ENCODE measurements at regions not wholly inside any gene's neighbourhood (a gene's known extent, or its start where the extent isn't known, plus 50 kb on each side); places are given as distances from the start of the nearest gene placed in this dataset.

DNA sequence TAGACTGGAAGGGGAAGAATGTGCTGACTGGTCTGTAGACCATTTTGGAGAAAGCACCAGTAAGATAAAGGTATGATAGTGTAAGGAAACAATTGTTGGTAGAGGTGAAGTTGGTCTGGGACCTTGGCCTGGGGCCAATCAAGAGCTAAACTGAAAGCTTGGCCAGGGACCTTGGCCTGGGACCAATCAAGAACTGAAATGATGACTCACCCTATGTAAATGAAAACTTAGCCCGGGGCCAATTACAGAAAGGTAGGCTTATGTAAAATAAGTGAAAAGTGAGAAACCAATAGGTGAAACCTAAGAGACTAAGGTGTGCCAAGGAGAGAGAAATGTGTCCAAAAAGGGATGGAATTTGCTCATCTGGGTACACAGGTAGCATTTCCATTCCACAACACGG is 776.0 kb downstream of the C12orf50 start:
- intact Hi-C loops (cut with micrococcal nuclease): no loop called here
- H3K36me3 Mint-ChIP-seq (ENCODE audit: insufficient read depth, unreplicated experiment): peaks cover 2% of the 10 kb centered on the region
- TF ChIP-seq, protein P1, sequence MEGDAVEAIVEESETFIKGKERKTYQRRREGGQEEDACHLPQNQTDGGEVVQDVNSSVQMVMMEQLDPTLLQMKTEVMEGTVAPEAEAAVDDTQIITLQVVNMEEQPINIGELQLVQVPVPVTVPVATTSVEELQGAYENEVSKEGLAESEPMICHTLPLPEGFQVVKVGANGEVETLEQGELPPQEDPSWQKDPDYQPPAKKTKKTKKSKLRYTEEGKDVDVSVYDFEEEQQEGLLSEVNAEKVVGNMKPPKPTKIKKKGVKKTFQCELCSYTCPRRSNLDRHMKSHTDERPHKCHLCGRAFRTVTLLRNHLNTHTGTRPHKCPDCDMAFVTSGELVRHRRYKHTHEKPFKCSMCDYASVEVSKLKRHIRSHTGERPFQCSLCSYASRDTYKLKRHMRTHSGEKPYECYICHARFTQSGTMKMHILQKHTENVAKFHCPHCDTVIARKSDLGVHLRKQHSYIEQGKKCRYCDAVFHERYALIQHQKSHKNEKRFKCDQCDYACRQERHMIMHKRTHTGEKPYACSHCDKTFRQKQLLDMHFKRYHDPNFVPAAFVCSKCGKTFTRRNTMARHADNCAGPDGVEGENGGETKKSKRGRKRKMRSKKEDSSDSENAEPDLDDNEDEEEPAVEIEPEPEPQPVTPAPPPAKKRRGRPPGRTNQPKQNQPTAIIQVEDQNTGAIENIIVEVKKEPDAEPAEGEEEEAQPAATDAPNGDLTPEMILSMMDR (IDR thresholded peaks at IDR 0.05; ENCODE audit: unreplicated experiment): no peak
- peaks cover 4% of the 10 kb centered on the region for H3K9me3 Mint-ChIP-seq (ENCODE audit: unreplicated experiment)
- no TSS peak for BruUV-seq (replicated peaks)
- H3K4me1 Mint-ChIP-seq (ENCODE audit: insufficient read depth, unreplicated experiment): peaks cover under 1% of the 10 kb centered on the region
- H3K27me3 Mint-ChIP-seq (ENCODE audit: insufficient read depth, unreplicated experiment): no peaks in the 10 kb centered on the region
- ChIA-PET CTCF (interaction anchor here (0.7 kb wide), 1 partner anchor 231 kb away, joined by 3 read pairs; no protein-coding TSS in a partner anchor), POLR2A (no interaction called here)
- peak; percentile 77 for DNase-seq (ENCODE audit: unreplicated experiment)
- H3K27ac Mint-ChIP-seq (ENCODE audit: low read depth, unreplicated experiment): peak overlapping the region; percentile 16
- no peak overlapping the region for H3K4me3 Mint-ChIP-seq (ENCODE audit: unreplicated experiment)

DNA sequence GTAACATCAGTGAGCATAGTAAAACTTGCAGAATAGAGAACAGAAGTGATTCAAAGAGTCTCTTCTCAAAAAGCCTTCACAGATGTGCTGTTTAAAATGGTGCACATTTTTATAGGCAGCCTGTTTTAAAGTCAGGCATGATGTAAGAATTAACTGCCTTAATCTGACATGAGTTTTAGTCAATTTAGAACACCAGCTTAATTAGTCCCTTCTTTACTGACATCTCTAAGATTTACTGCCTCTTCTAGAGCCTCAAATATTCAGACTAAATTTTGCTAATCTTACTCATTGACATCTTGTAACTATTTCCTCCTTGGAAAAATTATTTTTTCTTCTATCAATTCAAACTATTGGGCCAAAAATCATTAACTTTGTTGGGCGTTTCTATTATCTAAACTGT is 782.5 kb downstream of the C12orf50 start:
- ChIA-PET POLR2A (no interaction called here), CTCF (no interaction called here)
- no TSS peak for BruUV-seq (replicated peaks)
- Mint-ChIP-seq H3K4me1 (ENCODE audit: insufficient read depth, unreplicated experiment) (peaks cover 24% of the 10 kb centered on the region), H3K27ac (ENCODE audit: low read depth, unreplicated experiment) (no peak overlapping the region), H3K9me3 (ENCODE audit: unreplicated experiment) (no peaks in the 10 kb centered on the region), H3K36me3 (ENCODE audit: insufficient read depth, unreplicated experiment) (peaks cover 7% of the 10 kb centered on the region), H3K27me3 (ENCODE audit: insufficient read depth, unreplicated experiment) (no peaks in the 10 kb centered on the region), H3K4me3 (ENCODE audit: unreplicated experiment) (no peak overlapping the region)
- no peak for DNase-seq (ENCODE audit: unreplicated experiment)
- TF ChIP-seq, protein P1 (IDR thresholded peaks at IDR 0.05; ENCODE audit: unreplicated experiment): no peak
- intact Hi-C loops (cut with micrococcal nuclease): no loop called here

DNA sequence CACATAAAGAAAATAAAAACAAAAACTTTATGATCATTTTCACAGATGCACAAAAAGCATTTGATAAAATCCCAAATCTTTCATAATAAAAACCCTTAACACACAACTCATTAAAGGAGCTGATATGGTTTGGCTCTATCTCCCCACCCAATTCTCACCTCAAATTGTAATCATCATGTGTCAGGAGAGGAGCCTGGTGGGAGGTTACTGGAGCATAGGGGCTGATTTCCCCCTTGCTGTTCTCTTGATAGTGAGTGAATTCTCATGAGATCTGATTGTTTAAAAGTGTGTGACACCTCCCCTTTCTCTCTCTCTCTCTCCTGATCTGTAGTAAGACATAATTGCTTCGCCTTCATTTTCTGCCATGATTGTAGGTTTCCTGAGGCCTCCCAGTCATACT is 790.7 kb downstream of the C12orf50 start:
- no peak overlapping the region for H3K4me3 Mint-ChIP-seq (ENCODE audit: unreplicated experiment)
- intact Hi-C loops (cut with micrococcal nuclease): no loop called here
- H3K9me3 Mint-ChIP-seq (ENCODE audit: unreplicated experiment): no peaks in the 10 kb centered on the region
- no TSS peak for BruUV-seq (replicated peaks)
- peaks cover 6% of the 10 kb centered on the region for H3K4me1 Mint-ChIP-seq (ENCODE audit: insufficient read depth, unreplicated experiment)
- no peaks in the 10 kb centered on the region for H3K27me3 Mint-ChIP-seq (ENCODE audit: insufficient read depth, unreplicated experiment)
- TF ChIP-seq, protein P1 (IDR thresholded peaks at IDR 0.05; ENCODE audit: unreplicated experiment): no peak
- ChIA-PET CTCF (no interaction called here), POLR2A (interaction anchor here (0.7 kb wide), 1 partner anchor 230 kb away, joined by 3 read pairs; no protein-coding TSS in a partner anchor)
- no peaks in the 10 kb centered on the region for H3K36me3 Mint-ChIP-seq (ENCODE audit: insufficient read depth, unreplicated experiment)
- H3K27ac Mint-ChIP-seq (ENCODE audit: low read depth, unreplicated experiment): no peak overlapping the region
- DNase-seq (ENCODE audit: unreplicated experiment): no peak

DNA sequence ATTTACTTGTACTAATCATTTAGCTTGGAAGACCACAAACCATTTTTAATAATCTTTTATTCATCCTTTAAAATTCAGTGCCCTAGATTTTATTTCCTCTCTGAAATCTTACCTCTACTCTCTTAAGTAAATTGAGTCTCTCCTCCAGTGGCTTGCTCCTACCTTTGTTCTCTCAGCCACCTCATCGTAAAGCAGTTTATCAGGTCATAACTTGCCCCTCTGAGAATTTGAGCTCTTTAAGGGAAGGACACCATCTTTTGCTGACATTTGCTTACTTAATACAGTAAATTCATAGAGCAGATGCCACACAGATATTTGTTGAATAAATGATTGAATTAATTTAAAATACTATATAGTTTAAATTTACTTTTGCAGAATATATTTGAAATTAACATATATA is 794.3 kb downstream of the C12orf50 start:
- no peaks in the 10 kb centered on the region for H3K9me3 Mint-ChIP-seq (ENCODE audit: unreplicated experiment)
- H3K36me3 Mint-ChIP-seq (ENCODE audit: insufficient read depth, unreplicated experiment): no peaks in the 10 kb centered on the region
- no TSS peak for BruUV-seq (replicated peaks)
- no peak for DNase-seq (ENCODE audit: unreplicated experiment)
- no peak overlapping the region for H3K4me3 Mint-ChIP-seq (ENCODE audit: unreplicated experiment)
- POLR2A ChIA-PET: interaction anchor here (0.6 kb wide), 1 partner anchor 557 kb away, joined by 4 read pairs; no protein-coding TSS in a partner anchor
- CTCF ChIA-PET: interaction anchor here (0.6 kb wide), 1 partner anchor 85 kb away, joined by 3 read pairs; no protein-coding TSS in a partner anchor
- TF ChIP-seq, protein P1 (IDR thresholded peaks at IDR 0.05; ENCODE audit: unreplicated experiment): no peak
- no peaks in the 10 kb centered on the region for H3K4me1 Mint-ChIP-seq (ENCODE audit: insufficient read depth, unreplicated experiment)
- no peak overlapping the region for H3K27ac Mint-ChIP-seq (ENCODE audit: low read depth, unreplicated experiment)
- intact Hi-C loops (cut with micrococcal nuclease): no loop called here
- H3K27me3 Mint-ChIP-seq (ENCODE audit: insufficient read depth, unreplicated experiment): no peaks in the 10 kb centered on the region
